GM23248 (cell line): ENCODE measurements at regions not wholly inside any gene's neighbourhood (a gene's known extent, or its start where the extent isn't known, plus 50 kb on each side); places are given as distances from the start of the nearest gene placed in this dataset.

Experiments used
- EZH2 ChIP-seq: fragments of 200-600 bp; sonication (generic); IDR thresholded peaks from 2 replicates; pipeline ENCODE4 v1.6.1; 2018; ENCODE audit warnings: antibody characterized with exemption, mild to moderate bottlenecking; ENCODE audit not compliant: insufficient read depth, poor library complexity, severe bottlenecking
- EZH2phosphoT487 ChIP-seq: fragments of 200-600 bp; sonication (generic); IDR thresholded peaks from 2 replicates; pipeline ENCODE4 v1.6.1; 2018; ENCODE audit warnings: antibody characterized with exemption, moderate library complexity, mild to moderate bottlenecking, low read depth; ENCODE audit not compliant: insufficient read depth

DNA sequence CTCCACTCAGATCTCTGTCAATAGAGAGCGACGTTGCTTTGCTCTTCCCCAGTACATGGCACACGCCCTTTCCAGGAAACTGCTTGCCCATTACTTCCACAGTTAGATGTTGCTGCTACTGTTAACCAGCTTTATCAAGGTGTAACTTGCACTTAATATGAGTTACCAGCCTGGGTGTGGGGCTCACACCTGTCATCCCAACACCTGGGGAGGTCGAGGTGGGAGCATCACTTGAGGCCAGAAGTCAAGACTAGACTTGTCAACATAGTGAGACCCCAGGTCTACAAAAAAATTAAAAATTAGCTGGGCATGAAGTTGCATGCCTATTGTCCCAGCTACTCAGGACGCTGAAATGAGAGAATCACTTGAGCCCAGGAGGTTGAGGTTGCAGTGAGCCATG, 177.1 kb upstream of the B3GAT1 start:
- TF ChIP-seq EZH2phosphoT487 (no peak), EZH2 (no peak)
